ENCODE measurements at regions not wholly inside any gene's neighbourhood (a gene's known extent, or its start where the extent isn't known, plus 50 kb on each side); places are given as distances from the start of the nearest gene placed in this dataset.

GRCh38 chr21:35219291-35219690, 170.2 kb upstream of the RUNX1 start:
- H3K23ac ChIP-seq (ENCODE audit: insufficient read length, low read depth, low read length) = no peak overlapping the region
- H3K79me1 ChIP-seq (ENCODE audit: insufficient read depth, low read depth, low read length, poor library complexity, severe bottlenecking) = no peaks in the 10 kb centered on the region
- no peaks in the 10 kb centered on the region for H3K36me3 Mint-ChIP-seq (ENCODE audit: insufficient read depth in 1 of 3, low read depth in 3 of 3)
- H4K5ac ChIP-seq (ENCODE audit: insufficient read length, low read depth, low read length) = no peak overlapping the region
- peaks cover 2% of the 10 kb centered on the region; the same call in 1 of the 2 replicates for H3K4me1 ChIP-seq (ENCODE audit: insufficient read depth, low read length)
- H2AFZ ChIP-seq (ENCODE audit: low read length) = no peak overlapping the region
- TF ChIP-seq, protein P1, sequence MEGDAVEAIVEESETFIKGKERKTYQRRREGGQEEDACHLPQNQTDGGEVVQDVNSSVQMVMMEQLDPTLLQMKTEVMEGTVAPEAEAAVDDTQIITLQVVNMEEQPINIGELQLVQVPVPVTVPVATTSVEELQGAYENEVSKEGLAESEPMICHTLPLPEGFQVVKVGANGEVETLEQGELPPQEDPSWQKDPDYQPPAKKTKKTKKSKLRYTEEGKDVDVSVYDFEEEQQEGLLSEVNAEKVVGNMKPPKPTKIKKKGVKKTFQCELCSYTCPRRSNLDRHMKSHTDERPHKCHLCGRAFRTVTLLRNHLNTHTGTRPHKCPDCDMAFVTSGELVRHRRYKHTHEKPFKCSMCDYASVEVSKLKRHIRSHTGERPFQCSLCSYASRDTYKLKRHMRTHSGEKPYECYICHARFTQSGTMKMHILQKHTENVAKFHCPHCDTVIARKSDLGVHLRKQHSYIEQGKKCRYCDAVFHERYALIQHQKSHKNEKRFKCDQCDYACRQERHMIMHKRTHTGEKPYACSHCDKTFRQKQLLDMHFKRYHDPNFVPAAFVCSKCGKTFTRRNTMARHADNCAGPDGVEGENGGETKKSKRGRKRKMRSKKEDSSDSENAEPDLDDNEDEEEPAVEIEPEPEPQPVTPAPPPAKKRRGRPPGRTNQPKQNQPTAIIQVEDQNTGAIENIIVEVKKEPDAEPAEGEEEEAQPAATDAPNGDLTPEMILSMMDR (conservative IDR thresholded peaks at IDR 0.05) = no peak
- H3K18ac ChIP-seq (ENCODE audit: insufficient read length, low read depth, low read length) = no peak overlapping the region
- peaks cover 3 to 5% of the 10 kb centered on the region in 2 experiments for H3K4me1 Mint-ChIP-seq
- H3K27me3 ChIP-seq (ENCODE audit: insufficient read depth, low read length) = no peaks in the 10 kb centered on the region
- no peak overlapping the region for H3T11ph ChIP-seq (ENCODE audit: low read length)
- no peak overlapping the region for H3K27ac Mint-ChIP-seq
- no peak overlapping the region for H2BK15ac ChIP-seq (ENCODE audit: low read depth, low read length)
- no CpG with 5 or more reads among the region's 2 CpGs for WGBS (ENCODE audit: extremely low coverage, insufficient read length, low lambda C conversion rate)
- no peak overlapping the region for H3K14ac ChIP-seq (ENCODE audit: insufficient read depth, low read length)
- H3K4me3 Mint-ChIP-seq = no peak overlapping the region
- no peak overlapping the region for H4K91ac ChIP-seq (ENCODE audit: insufficient read length, low read depth, low read length)
- H2BK12ac ChIP-seq (ENCODE audit: insufficient read length, low read depth, low read length) = no peak overlapping the region
- no peaks in the 10 kb centered on the region for H3K27me3 Mint-ChIP-seq (ENCODE audit: low read depth)
- H4K8ac ChIP-seq (replicated peaks; ENCODE audit: insufficient read length, low read depth, low read length) = no peak overlapping the region
- H2BK120ac ChIP-seq (ENCODE audit: low read depth, low read length, poor library complexity, severe bottlenecking) = no peak overlapping the region
- H3K4ac ChIP-seq (ENCODE audit: low read depth, low read length) = no peak overlapping the region
- no peaks in the 10 kb centered on the region for H3K9me3 ChIP-seq (ENCODE audit: control insufficient read depth, low read depth, low read length)
- H3K23me2 ChIP-seq (ENCODE audit: insufficient read length, low read depth, low read length, poor library complexity, severe bottlenecking) = no peaks in the 10 kb centered on the region
- no peaks in the 10 kb centered on the region for H3K79me2 ChIP-seq (ENCODE audit: insufficient read depth, low read length)
- no peaks in the 10 kb centered on the region for H3K9me3 Mint-ChIP-seq
- no peak overlapping the region for H2BK5ac ChIP-seq (ENCODE audit: insufficient read length, low read length)
- no peak overlapping the region for H2BK20ac ChIP-seq (ENCODE audit: low read depth, low read length, poor library complexity, severe bottlenecking)
- H3K27ac ChIP-seq (ENCODE audit: insufficient read length, low read depth, low read length) = no peak overlapping the region
- no peaks in the 10 kb centered on the region for H4K20me1 ChIP-seq (ENCODE audit: control insufficient read depth, insufficient read depth, insufficient read length)
- no peak overlapping the region for H3K9ac ChIP-seq (ENCODE audit: extremely low read depth, insufficient read length, low read length)
- no peak overlapping the region for H2AK5ac ChIP-seq (ENCODE audit: insufficient read length, low read length)
- DNase-seq = no peak
- no peak overlapping the region for H3K56ac ChIP-seq (ENCODE audit: insufficient read length, low read depth, low read length)
- H3K4me2 ChIP-seq (ENCODE audit: insufficient read depth, insufficient read length, low read length) = no peak overlapping the region

All from H9 (cell line).